GM03348 (cell line): ENCODE measurements at regions not wholly inside any gene's neighbourhood (a gene's known extent, or its start where the extent isn't known, plus 50 kb on each side); places are given as distances from the start of the nearest gene placed in this dataset.
A peak's percentile ranks its signal among the peaks of the same experiment; 100 is the strongest.
"Not testable (repeated sequence)": the region's sequence is repeated elsewhere in the genome, so short reads cannot be mapped to it uniquely, and the experiment has no call there.

Experiments used
- DNase-seq: peaks from one replicate; pipeline ENCODE4 v3.0.0; 2012; ENCODE audit warnings: low spot score

DNA sequence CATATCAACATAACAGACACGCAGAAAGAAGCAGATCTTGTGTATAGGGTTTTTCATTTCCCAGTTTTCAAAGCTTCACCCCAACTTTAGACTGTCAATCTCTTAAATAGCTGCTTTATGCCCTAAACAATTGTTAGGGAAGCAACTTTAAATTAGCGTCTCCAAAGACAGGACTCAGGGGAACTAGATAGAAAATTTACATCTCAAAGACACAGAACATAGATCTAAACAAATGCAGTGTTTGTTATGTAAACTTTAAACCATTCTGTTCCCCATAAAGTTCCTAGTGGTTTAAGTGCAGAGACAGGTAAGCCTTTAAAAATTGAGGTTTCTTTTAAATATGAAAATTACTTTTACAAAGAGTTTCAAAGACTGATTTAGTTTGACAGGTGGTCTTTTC lies 379.2 kb upstream of the GHITM start:
- DNase-seq, result no peak

DNA sequence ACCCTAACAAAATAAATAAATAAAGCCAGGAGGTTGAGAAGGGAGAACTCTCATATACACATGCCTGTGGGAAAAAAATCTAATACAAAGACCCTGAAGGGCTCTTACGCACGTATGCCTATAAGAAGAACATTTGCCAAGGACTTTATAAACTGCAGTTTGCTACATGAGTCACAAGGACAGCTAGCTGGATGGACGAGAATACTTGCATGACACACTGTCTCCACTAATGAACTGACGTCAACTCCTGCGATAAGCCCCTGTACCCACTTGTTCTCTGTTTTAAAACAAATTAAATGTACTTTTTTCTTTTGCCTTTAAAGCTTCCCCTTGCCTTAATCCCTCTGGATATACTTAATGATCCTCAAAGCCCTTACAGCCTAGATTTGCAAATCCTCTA lies 374.6 kb upstream of the GHITM start:
- DNase-seq, result no peak

DNA sequence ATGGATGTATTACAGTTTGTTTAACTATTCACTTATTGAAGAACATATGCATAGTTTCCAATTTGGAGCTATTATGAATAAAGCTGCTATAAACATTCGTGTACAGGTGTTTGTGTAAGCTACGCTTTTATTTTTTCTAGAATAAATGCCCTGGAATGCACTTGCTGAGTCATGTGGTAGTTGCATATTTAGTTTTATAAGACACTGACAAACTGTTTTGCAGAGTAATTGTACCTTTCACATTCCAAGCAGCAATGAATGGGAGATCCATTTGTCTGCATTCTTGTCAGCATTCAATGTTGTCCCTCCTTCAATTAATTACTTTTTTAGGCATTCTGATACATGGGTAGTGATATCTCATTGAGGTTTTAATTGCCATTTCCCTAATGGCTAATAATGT lies 373.6 kb upstream of the GHITM start:
- DNase-seq, result no peak

DNA sequence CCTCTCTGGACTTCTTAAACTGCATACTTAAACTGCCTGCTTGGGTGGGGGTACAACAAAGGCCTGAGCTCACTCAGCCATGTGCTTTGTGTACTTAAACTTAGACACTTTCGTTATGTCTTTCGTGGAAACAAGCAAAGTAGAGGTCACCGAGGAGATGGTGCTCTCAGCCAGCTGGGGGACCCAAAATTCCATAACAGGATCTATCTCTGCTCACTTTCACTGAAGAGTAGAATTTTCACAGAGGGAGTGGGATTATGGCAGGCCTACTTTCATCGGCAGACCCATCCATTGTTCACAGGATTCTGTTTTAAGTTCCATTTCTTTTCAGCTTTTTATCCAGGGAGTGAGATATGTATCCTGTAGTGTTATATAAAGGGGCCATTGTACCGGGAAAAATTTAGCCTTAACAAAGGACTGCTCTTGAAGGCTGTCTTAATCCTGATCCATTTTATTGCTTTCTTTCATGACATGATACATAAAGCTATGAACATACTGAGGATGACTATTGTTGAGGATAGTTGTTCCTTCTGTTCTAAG lies 370.0 kb upstream of the GHITM start:
- DNase-seq, result no peak

DNA sequence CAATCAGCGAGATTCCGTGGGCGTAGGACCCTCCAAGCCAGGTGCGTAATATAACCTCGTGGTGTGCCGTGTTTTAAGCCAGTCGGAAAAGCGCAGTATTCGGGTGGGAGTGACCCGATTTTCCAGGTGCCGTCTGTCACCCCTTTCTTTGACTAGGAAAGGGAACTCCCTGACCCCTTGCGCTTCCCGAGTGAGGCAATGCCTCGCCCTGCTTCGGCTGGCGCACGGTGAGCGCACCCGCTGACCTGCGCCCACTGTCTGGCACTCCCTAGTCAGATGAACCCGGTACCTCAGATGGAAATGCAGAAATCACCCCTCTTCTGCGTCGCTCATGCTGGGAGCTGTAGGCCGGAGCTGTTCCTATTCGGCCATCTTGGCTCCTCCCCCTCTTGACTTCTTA lies 352.6 kb upstream of the GHITM start:
- DNase-seq, result not testable (repeated sequence)

DNA sequence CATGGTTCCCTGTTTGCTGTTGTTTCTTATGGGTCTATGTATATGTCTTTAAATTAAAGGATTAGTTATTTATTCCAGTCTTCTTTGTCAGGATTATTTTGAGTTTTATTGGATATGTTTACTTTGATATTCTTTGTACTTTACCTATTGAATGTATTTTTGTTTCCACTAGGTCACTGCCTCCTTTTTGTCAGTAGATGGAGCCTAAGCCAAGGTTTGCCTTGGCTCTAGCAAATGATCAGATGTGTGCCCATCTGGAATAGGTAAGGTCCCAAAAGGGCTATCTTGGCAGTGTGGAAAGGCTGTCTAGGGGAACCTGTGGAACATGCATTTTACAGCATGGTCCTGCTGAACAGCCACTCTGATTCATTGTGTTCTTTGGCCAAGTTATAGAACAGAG lies 337.3 kb upstream of the GHITM start:
- DNase-seq, result no peak

DNA sequence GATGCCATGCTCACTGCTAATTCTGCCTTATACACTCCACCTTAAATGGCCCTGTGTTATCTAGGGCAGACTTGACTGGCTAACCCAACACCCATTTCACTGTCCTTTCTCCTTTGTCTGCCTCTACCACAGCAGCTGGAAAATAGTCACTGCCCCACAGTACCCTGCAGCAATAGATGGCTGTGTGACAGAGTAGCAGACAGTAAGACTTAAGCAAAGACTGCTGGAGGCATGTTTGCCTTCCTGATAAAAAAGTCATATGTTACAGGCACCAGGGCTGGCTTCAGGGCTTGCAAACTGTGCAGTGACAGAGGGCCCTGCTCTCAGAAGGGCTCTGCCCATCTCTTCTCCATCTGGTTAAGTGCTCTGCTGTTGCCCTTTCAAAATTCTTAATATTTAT lies 332.6 kb upstream of the GHITM start:
- DNase-seq, result no peak

DNA sequence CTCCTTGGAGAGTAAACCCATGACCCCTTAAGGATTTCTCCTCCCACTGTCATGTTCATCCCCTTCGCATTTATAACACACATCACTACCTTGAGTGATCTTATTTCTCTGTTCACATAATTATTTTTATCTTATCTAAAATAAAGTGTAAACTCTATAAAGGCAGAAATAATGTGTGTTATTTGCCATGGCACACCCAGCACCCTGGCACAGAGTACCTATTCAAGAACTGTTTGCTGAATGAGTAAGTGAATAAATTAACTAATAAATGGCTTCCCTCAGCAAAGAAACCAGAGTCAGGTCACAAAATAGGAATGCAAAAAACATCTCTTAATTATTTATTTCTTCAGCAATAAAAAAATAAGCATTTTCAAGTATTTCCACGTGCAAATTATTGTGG lies 330.3 kb upstream of the GHITM start:
- no peak for DNase-seq

DNA sequence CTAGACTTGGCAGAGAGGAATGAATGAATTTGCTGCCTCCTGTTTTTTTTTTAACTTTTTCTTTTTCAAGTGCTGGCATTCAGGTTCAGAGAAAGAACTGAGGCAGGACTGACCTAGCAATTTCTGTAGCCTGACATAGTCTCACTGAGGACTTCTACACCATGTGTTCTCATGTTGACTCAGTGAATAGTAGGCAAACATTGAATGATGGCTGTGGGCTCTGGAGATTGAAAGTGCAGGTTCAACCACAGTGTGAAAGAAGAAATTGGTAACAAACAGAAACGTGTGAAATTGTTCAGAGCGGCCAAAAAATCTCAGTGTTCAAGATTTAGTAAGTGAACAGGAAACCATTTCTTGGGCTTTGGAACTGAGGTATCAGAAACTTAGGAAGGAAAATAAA lies 322.4 kb upstream of the GHITM start:
- no peak for DNase-seq

DNA sequence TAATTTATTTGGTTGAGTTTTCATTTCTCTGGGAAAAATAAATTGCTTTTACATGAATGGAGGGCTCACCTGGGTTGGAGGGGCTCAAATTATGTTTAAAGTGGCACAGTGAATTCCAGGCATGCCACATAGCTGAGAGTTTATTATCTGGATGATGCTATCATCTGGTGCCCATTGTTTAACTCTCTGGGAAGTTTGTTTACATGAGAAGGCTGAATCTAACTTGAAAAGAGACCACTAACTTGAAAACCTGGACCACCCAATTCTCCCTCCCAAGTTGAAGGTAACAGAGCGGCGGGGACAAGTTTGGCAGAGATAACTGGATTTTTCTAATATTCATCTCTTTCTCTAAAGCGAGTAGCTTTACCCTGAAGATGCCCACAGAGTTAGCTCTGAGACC lies 321.5 kb upstream of the GHITM start:
- DNase-seq, result no peak

DNA sequence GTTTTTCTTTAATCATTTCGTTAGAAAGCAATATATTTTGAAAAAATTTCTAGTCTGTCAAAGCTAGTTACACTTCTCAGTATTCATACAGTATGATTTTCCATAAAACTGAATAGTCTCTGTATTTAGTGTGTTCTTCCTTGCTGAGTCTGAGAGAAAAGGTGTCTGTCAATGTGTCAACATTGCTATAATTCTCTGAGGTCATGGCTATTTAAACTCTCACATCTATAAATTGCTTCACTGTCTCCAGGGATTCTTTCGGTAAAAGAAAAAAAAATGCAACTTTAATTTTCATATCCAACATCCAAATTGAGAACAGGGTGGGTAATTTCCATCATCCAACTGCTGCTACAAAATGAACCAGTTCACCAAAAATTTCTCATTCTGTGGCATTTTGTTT lies 319.7 kb upstream of the GHITM start:
- no peak for DNase-seq

DNA sequence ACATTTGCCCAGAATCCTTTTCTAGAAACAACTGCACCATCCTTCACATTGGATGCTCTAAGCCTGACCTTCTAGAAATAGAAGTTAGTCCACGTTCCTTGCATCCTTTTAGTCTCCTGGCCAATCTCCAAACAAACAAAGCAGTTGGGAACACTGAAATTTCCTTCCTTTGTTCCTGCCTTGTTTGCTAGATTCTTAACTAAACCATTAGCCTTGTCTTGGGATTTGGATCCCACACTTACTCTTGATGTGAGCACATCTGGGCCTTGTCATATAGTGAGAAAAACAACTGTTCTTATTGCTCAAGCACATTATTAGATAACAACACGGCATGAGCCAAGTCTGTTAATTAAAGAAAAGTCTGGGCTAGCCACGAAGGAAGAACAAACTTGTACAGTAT lies 319.3 kb upstream of the GHITM start:
- DNase-seq, result no peak

DNA sequence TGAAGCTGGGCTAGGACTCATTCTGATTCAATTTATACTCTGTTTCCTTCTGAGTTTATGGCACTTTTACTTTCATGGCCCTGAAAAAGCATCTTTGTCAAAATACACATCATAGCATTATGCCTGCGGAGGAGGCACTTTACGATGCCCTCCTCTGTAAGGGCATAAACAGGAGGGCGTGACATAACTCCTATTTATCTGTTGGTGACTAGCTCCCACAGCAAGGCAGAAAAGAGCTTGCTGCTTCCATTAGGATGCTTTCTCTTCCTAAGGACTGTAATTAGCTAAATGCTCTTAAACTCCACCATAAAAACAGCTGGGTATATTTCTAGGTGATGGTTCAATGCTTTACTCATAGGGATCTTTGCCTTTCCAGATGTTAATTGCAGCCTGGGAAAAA lies 315.2 kb upstream of the GHITM start:
- DNase-seq, result no peak

DNA sequence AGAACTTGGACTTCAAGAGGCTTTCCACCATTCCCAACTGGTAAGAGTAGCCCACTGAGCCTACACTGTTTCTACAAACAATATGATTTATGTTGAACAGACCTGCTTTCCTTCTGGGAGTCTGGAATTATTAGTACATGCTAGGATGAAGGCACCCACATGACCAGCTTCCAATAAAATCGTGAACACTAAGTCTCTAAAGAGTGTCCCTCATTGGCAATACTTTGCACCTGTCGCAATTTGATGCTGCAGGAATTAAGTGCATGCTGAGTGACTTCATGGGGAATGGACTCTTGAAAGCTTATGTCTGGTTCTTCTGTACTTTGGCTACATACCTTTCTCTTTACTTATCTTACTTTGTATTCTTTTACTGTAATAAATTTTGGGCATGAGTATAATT lies 305.2 kb upstream of the GHITM start:
- no peak for DNase-seq

DNA sequence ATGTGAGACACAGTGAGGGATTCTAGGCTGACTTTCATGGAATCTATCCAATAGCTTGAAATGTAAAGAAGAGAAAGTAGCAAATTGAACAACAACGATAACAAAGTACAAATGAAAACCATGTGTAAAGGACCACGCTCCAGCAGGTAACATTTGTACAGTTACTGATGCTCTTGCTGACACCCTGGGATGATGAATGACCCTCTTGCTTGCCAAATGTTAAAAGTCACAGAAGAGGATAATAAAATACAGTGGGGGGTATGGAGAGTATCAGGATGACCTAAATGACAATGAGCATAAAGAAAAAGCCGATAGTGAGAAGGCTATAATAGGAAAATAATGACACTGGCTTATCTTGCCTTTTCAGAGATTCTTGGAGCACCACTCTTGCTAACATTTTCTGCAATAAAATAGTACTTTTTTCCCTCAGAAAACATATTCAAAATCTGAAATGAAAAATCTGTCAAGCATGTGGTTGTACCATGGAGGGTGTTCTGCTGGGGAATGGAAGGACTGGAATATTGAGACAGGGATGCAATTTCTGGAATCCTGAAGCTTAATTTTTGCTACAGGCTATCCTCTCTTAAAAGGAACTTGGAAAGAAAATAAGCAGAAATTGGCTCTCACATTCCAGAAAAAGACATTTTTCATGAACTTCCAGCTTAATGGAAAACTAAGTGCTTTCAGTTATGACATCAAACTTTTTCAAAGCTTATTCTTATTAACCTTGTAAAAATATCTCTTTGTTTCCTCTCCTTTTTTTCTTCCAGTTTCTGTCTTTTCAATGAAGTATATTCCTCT lies 303.2 kb upstream of the GHITM start:
- DNase-seq, result no peak

DNA sequence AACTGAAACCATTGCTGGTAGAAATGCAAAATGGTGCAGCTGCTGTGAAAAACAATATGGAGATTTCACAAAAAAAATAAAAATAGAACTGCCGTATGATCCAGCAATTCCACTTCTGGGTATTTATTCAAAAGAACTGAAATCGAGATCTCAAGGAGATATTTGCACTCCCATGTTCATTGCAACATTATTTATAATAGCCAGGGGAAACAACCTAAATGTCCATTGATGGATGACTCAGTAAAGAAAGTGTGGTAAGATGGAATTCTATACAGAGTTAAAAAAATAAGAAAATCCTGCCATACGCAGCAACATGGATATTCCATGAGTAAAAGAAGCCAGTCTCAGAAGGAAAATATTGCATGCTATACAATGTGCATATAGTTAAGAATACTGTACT lies 290.6 kb upstream of the GHITM start:
- no peak for DNase-seq

DNA sequence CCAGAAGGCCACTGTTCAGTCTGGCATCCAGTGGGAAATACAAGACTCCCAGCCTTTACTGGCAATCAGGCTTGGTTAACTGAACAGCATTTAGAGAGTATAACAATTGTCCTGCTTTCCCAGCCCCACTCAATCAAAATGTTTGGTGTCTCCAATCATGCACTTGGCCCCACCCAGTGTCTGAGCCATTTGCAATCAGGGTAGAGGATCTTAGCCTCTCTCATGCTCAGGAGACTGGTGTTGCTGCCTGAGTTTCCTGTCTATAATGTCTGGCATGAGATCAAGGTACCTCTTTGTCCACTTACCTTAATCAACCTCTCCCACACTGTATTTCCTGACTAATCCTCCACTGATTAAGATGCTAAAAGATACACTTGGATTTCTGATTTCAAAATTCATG lies 290.2 kb upstream of the GHITM start:
- DNase-seq, result no peak

DNA sequence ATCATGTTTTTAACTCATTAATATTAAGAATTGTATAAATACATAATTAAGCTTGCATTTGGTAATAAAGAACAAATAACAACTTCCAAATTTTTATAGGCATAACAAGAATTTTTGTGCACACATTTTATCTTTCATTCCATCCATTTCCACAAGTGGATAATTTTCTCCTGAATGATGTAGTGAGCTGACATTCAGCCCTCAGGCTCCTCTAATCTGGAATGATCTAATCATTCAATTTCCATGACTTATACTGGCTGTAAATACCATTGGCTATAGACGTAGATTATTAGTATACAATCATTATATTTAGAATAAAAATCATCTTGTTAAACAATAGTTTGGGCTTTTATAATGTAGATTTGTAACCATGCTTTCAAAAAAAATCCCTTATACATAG lies 287.2 kb upstream of the GHITM start:
- no peak for DNase-seq

DNA sequence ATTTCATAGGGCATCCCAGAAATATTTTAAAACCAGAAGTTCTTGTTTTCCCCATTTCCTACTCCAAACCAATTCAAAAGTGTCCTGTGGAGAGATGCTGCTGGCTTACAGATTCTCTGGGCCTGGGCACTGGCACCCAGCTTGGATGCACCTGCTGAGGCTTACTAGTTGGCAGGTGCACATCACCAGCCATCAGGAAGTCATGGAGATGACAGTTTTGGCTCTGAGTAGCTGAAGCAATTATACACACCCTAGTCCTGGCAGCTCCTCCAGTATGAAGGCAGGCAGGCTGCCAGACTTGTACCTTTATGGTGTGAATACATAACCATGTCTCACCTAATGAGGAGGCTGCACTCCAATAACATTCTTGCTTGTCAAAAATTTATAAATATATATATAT lies 276.6 kb upstream of the GHITM start:
- no peak for DNase-seq

DNA sequence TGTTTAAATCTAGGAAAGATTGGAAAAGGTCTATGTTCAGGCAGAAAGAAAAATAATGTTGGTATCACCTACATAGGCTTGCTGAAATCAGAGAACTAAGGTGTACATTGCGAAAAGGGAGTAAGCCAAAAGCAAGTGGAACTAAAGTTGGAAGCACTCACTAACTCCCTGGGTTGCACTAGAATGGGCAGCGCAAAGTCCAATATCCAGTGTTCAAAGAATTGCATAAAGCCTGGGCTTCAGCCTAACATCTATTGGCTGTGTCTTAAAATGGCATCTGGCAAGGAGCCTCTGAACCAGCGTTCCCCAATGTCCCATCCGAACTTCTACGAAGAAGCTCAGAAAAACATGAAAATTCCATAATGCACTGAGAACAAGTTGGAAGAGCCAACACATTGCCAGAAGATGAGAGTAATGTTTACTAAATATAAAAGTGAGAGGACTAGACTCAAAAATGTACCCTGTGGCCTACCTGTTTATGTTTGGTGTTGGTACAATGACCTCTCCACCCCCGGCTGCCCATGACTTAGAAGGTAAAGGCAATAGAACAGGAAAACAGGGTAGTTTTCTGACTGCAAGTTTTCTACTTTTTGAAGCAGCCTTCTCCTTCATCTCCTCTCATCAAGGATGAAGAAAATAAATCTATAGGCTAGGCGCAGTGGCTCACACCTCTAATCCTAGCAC lies 275.9 kb upstream of the GHITM start:
- no peak for DNase-seq

DNA sequence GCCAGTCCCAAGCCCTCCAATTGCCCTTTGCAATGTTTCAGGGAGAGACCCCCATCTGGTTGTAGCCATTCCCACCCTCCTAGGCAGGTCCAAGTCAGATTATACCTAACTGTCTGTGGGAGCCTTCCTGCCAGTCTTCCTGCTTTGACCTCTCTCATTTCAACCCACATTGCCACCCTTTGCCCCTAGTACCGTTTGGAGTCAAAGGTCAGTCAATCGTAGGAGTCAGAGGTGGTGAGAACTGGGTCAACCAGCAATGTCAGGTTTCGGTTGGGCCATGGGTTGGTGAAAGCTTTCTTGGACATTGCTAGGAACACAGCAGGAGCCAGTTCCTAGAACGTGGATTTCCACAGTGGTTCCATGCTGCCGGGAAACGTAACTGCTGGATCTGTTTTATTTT lies 269.4 kb upstream of the GHITM start:
- no peak for DNase-seq

DNA sequence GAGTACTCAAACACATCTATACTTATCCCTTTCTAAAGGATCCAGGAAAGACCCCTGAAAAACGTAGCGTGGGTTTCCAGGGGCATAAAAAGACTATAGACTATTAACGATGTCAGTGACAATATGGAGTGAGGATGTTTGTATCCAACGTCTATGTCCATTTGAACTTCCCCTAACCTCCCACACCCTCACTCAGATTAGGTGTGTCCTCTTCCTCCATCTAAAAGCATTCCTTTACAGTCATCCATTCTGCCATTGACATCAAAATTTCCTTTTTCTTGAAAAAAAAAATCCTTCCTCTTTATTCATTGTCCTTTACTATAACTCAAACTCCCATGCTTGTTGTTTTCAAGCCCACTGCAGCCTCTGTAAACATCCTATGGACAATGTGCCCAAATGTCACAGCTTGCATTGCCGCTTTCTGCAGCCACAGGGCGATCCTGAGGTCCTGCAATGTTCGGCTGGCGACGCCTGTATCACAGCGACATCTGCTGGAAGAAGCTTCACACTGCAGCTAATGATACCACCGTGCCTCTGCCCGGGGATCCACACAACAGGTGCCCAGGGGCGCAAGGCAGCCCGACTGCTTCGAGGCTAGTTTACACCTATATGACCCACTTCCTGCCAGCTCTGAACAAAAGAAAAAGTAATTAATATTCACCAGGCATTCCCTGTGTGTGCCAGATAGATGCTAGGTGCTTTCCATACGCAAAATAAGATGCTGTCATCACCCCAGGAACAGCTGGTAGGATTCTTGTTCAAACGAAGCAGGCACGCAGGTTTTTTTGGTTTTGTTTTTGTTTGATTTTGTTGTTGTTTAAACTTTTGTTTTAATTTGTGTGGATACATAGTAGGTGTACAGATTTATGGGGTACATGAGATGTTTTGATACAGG lies 267.9 kb upstream of the GHITM start:
- DNase-seq, result peak; percentile 85
